Motor neuron (in vitro differentiated cells): ENCODE measurements at regions not wholly inside any gene's neighbourhood (a gene's known extent, or its start where the extent isn't known, plus 50 kb on each side); places are given as distances from the start of the nearest gene placed in this dataset.
A peak's percentile ranks its signal among the peaks of the same experiment; 100 is the strongest.
"Not testable (repeated sequence)": the region's sequence is repeated elsewhere in the genome, so short reads cannot be mapped to it uniquely, and the experiment has no call there.

Experiments
- ATAC-seq, 8 experiments: fragments of 200-7000 bp; cut with Tn5 transposase; replicated peaks in 6 of 8; 2 replicates each; pipeline ENCODE4 v1.8.0; 2021; ENCODE audit warnings: mild to moderate bottlenecking in 8 of 8, moderate library complexity in 8 of 8
- H3K27ac ChIP-seq, 2 donors: fragments of 250-450 bp; sonication (Bioruptor Pico); 2 replicates each; pipeline ENCODE4 v1.9.0; 2021; ENCODE audit warnings: antibody characterized with exemption in 2 of 2, mild to moderate bottlenecking in 2 of 2, moderate library complexity in 1 of 2
- H3K4me1 ChIP-seq, 2 donors: fragments of 250-450 bp; sonication (Bioruptor Pico); replicated peaks in 1 of 2; 2 replicates each; pipeline ENCODE4 v1.6.1; 2021; ENCODE audit warnings: antibody characterized with exemption in 2 of 2, mild to moderate bottlenecking in 2 of 2, moderate library complexity in 1 of 2
- H3K4me3 ChIP-seq, 5 donors: fragments of 250-450 bp; sonication (Bioruptor Pico); 2 replicates each; pipeline ENCODE4 v1.9.0; 2021; ENCODE audit warnings: antibody characterized with exemption in 5 of 5, mild to moderate bottlenecking in 5 of 5, moderate library complexity in 4 of 5
- WGBS, 10 experiments: fragments of 450-650 bp; shearing (Covaris generic); methylation state at CpG; one replicate each; pipeline ENCODE4 v1.0.0; 2022; 5-methylcytosine and 5-hydroxymethylcytosine counted together
- in situ Hi-C, 9 experiments: fragments of 400-800 bp; cut with MboI; loops; one replicate each; pipeline ENCODE4 v1.15.0; 2021; ENCODE audit warnings: low sequenced_read_pairs in 9 of 9, low pct_unique_long_range_greater_than_20kb in 2 of 9; ENCODE audit not compliant: unreplicated experiment in 9 of 9

GRCh38 chr6:56877922-56878321 lies 77.0 kb upstream of the BEND6 start:
- H3K27ac ChIP-seq: no peak overlapping the region
- in situ Hi-C loops: no loop called here
- H3K4me1 ChIP-seq: no peaks in the 10 kb centered on the region
- H3K4me3 ChIP-seq: no peak overlapping the region
- no peak for ATAC-seq
- 69 to 100% (median 85%) methylated on average over 1 to 2 of the region's 2 CpGs; no CpG with 5 or more reads in 2 of the 10 experiments for WGBS, 10 experiments

- in situ Hi-C loops: no loop called here
- peak in 1 of 8 experiments; percentile 34 for ATAC-seq
- 42 to 100% (median 90%) methylated on average over 3 to 5 of the region's 5 CpGs; no CpG with 5 or more reads in 3 of the 10 experiments for WGBS, 10 experiments
- Histone ChIP-seq H3K27ac (no peak overlapping the region), H3K4me3 (no peak overlapping the region), H3K4me1 (no peaks in the 10 kb centered on the region)
These were observed 78.9 kb upstream of the BEND6 start for GRCh38 chr6:56875961-56876360.

- H3K27ac ChIP-seq: no peak overlapping the region
- no peak overlapping the region for H3K4me3 ChIP-seq
- no peak for ATAC-seq
- WGBS, 10 experiments: 89 to 100% (median 100%) methylated on average over 1 of the region's 1 CpG; no CpG with 5 or more reads in 5 of the 10 experiments
- in situ Hi-C loops: no loop called here
- H3K4me1 ChIP-seq: no peaks in the 10 kb centered on the region
These were observed 79.4 kb upstream of the BEND6 start for GRCh38 chr6:56875523-56875922.

- H3K4me1 ChIP-seq: no peaks in the 10 kb centered on the region
- no peak overlapping the region for H3K4me3 ChIP-seq
- no peak for ATAC-seq
- WGBS, 10 experiments: 89 to 100% (median 96%) methylated on average over 1 to 3 of the region's 3 CpGs; no CpG with 5 or more reads in 1 of the 10 experiments
- H3K27ac ChIP-seq: no peak overlapping the region
- in situ Hi-C loops: loop anchor here in 2 of 9 experiments (25.0 kb wide), 1 partner anchor 512 kb away; no protein-coding TSS in a partner anchor
These were observed 80.6 kb upstream of the BEND6 start for GRCh38 chr6:56874328-56874727.

GRCh38 chr6:56870053-56870452 lies 84.9 kb upstream of the BEND6 start:
- H3K4me3 ChIP-seq, ATAC-seq, H3K4me1 ChIP-seq, H3K27ac ChIP-seq: not testable (repeated sequence)
- in situ Hi-C loops: loop anchor here in 2 of 9 experiments (25.0 kb wide), 1 partner anchor 508 kb away; no protein-coding TSS in a partner anchor
- 60 to 100% (median 94%) methylated on average over 1 to 4 of the region's 5 CpGs; no CpG with 5 or more reads in 5 of the 10 experiments for WGBS, 10 experiments

- no peak for ATAC-seq
- in situ Hi-C loops: loop anchor here in 2 of 9 experiments (25.0 kb wide), 1 partner anchor 507 kb away; no protein-coding TSS in a partner anchor
- Histone ChIP-seq H3K27ac (no peak overlapping the region), H3K4me1 (no peaks in the 10 kb centered on the region), H3K4me3 (no peak overlapping the region)
- 33 to 100% (median 86%) methylated on average over 1 to 2 of the region's 2 CpGs; no CpG with 5 or more reads in 2 of the 10 experiments for WGBS, 10 experiments
These were observed 85.6 kb upstream of the BEND6 start for GRCh38 chr6:56869346-56869745.

- H3K27ac ChIP-seq: no peak overlapping the region
- peak in 2 of 8 experiments; percentile 41 to 71 for ATAC-seq
- in situ Hi-C loops: loop anchor here in 2 of 9 experiments (25.0 kb wide), 1 partner anchor 506 kb away; no protein-coding TSS in a partner anchor
- H3K4me3 ChIP-seq: no peak overlapping the region
- WGBS, 10 experiments: 50 to 100% (median 73%) methylated on average over 1 of the region's 1 CpG; no CpG with 5 or more reads in 2 of the 10 experiments
- peaks cover 0 to 6% of the 10 kb centered on the region in 2 donors for H3K4me1 ChIP-seq
These were observed 86.2 kb upstream of the BEND6 start for GRCh38 chr6:56868687-56869086.

- Histone ChIP-seq H3K27ac (no peak overlapping the region), H3K4me1 (peaks cover 0 to 11% of the 10 kb centered on the region in 2 donors), H3K4me3 (no peak overlapping the region)
- 20 to 100% (median 75%) methylated on average over 1 to 2 of the region's 2 CpGs; no CpG with 5 or more reads in 1 of the 10 experiments for WGBS, 10 experiments
- in situ Hi-C loops: loop anchor here in 2 of 9 experiments (25.0 kb wide), 1 partner anchor 505 kb away; no protein-coding TSS in a partner anchor
- ATAC-seq: no peak
These were observed 87.9 kb upstream of the BEND6 start for GRCh38 chr6:56866917-56867522.

GRCh38 chr6:56865081-56865875 lies 89.6 kb upstream of the BEND6 start:
- Histone ChIP-seq H3K4me3 (no peak overlapping the region), H3K4me1 (peaks cover 0 to 11% of the 10 kb centered on the region in 2 donors), H3K27ac (no peak overlapping the region)
- in situ Hi-C loops: loop anchor here in 2 of 9 experiments (25.0 kb wide), 1 partner anchor 503 kb away; no protein-coding TSS in a partner anchor
- 89 to 100% (median 100%) methylated on average over 1 of the region's 1 CpG; no CpG with 5 or more reads in 5 of the 10 experiments for WGBS, 10 experiments
- ATAC-seq: no peak

- Histone ChIP-seq H3K27ac (no peak overlapping the region), H3K4me1 (peaks cover 0 to 11% of the 10 kb centered on the region in 2 donors), H3K4me3 (no peak overlapping the region)
- ATAC-seq: peak in 1 of 8 experiments; percentile 72
- 50 to 100% (median 92%) methylated on average over 1 of the region's 1 CpG; no CpG with 5 or more reads in 4 of the 10 experiments for WGBS, 10 experiments
- in situ Hi-C loops: loop anchor here in 2 of 9 experiments (25.0 kb wide), 1 partner anchor 502 kb away; no protein-coding TSS in a partner anchor
These were observed 90.7 kb upstream of the BEND6 start for GRCh38 chr6:56864171-56864616.

- peak in 4 of 8 experiments; percentile 26 to 90 (median 58) for ATAC-seq
- no peak overlapping the region for H3K4me3 ChIP-seq
- H3K4me1 ChIP-seq: peaks cover 0 to 11% of the 10 kb centered on the region in 2 donors
- WGBS, 10 experiments: 0 to 40% (median 17%) methylated on average over 1 of the region's 1 CpG; no CpG with 5 or more reads in 5 of the 10 experiments
- H3K27ac ChIP-seq: no peak overlapping the region
- in situ Hi-C loops: loop anchor here in 2 of 9 experiments (25.0 kb wide), 1 partner anchor 501 kb away; no protein-coding TSS in a partner anchor
These were observed 91.5 kb upstream of the BEND6 start for GRCh38 chr6:56863366-56863765.

- in situ Hi-C loops: loop anchor here in 2 of 9 experiments (25.0 kb wide), 1 partner anchor 500 kb away; no protein-coding TSS in a partner anchor
- ATAC-seq: peak in 4 of 8 experiments; percentile 14 to 42 (median 22)
- H3K4me1 ChIP-seq: peaks cover 0 to 11% of the 10 kb centered on the region in 2 donors
- whole genome bisulfite sequencing, 10 experiments: 80 to 100% (median 100%) methylated on average over 1 to 3 of the region's 3 CpGs; no CpG with 5 or more reads in 3 of the 10 experiments
- H3K27ac ChIP-seq: no peak overlapping the region
- H3K4me3 ChIP-seq: no peak overlapping the region
These were observed 92.3 kb upstream of the BEND6 start for GRCh38 chr6:56862415-56863175.
